ENCODE measurements at regions not wholly inside any gene's neighbourhood (a gene's known extent, or its start where the extent isn't known, plus 50 kb on each side); places are given as distances from the start of the nearest gene placed in this dataset.

DNA sequence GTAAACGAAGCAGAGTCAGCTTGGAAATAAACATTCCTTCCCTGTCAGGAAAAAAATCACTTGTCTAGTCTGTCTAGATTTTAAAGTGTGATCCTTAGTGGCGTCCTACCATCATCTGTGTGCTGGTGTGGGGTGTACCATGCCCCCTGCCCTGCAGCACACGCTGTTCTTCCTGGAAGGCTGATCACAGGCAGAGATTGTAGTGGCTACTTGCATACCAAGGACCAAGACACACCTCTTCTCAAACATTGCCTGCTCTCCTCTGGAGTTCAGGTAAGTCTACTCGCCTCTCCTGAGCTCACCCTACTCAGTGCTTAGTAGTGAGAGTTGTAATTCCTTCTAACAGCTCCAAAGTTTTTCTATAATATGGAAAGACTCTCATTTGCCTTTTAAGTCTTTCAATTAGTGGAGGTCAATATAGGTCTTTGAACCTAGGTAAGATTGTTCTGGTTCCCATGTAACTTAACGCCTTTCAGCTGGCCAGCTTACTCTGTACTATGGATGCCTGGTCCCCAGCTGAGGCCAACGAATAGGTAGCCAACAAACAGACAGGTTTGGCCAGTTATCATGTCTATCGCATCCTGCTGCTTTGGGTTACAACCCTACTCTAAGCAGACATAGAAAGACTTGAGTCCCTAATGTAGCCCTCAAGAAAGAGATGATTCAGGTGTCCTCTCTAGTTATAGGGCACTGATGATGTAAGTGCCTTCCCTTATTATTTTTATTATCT is 55.4 kb downstream of the XCL1 start:
- TF ChIP-seq, protein P1, sequence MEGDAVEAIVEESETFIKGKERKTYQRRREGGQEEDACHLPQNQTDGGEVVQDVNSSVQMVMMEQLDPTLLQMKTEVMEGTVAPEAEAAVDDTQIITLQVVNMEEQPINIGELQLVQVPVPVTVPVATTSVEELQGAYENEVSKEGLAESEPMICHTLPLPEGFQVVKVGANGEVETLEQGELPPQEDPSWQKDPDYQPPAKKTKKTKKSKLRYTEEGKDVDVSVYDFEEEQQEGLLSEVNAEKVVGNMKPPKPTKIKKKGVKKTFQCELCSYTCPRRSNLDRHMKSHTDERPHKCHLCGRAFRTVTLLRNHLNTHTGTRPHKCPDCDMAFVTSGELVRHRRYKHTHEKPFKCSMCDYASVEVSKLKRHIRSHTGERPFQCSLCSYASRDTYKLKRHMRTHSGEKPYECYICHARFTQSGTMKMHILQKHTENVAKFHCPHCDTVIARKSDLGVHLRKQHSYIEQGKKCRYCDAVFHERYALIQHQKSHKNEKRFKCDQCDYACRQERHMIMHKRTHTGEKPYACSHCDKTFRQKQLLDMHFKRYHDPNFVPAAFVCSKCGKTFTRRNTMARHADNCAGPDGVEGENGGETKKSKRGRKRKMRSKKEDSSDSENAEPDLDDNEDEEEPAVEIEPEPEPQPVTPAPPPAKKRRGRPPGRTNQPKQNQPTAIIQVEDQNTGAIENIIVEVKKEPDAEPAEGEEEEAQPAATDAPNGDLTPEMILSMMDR (IDR thresholded peaks at IDR 0.05; ENCODE audit: extremely low read depth, missing control alignments): no peak
- no peak for DNase-seq (ENCODE audit: low spot score)

- DNase-seq (ENCODE audit: low spot score): no peak
- TF ChIP-seq, protein P1 (IDR thresholded peaks at IDR 0.05; ENCODE audit: extremely low read depth, missing control alignments): no peak
Measured at GRCh38 chr1:168634951-168635532, 58.6 kb downstream of the XCL1 start.

DNA sequence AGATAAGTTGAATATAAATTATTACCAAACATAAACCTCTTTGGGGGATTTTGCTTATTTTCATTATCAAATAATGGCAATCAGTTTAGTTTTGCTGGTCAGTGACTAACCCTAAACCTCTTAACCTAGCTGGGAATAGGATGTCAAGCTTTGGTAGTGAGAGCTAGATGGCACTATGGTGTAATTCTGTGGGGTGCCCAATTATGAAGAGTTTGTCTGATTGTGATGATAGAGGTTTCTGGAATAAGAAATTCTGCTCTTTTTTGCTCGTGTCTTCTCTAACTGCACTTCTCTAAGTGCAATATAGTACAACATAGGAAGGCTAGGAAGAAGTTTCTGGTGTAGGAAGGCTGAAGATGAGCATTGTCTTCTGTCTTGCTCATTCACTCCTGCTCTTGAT is 59.8 kb downstream of the XCL1 start:
- peak; percentile 4 for DNase-seq (ENCODE audit: low spot score)
- TF ChIP-seq, protein P1 (IDR thresholded peaks at IDR 0.05; ENCODE audit: extremely low read depth, missing control alignments): no peak

GRCh38 chr1:168636642-168637111 is 60.3 kb downstream of the XCL1 start:
- DNase-seq (ENCODE audit: low spot score): no peak
- TF ChIP-seq, protein P1 (IDR thresholded peaks at IDR 0.05; ENCODE audit: extremely low read depth, missing control alignments): no peak

DNA sequence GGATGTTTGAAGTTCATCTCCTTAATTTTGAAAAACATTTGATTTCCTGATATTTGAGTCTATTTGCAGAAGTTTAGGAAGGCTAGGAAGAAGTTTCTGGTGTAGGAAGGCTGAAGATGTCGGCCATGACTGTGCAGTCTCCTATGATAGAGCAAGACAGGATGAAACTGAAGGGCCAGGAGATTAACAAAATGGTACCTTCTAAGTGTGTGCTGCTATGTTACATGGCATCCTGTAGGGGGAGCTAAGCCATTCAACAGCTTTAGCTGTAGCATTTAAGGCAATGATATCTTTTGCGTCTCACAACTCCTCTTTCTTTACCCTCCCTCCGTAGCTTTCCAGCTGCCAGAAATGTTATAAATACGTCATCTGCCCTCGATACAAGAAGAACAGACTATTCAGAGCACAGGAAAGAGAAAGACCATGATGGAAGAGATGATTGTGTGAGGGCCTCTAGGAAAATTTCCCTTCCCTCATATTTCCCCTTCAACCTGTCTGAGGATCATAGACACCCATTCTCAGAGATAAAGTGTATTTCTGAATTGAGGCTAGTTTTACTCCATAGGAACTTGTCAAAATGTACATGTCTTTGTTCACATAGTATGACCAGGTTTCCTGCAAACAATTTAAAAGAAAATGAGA is 61.1 kb downstream of the XCL1 start:
- TF ChIP-seq, protein P1 (IDR thresholded peaks at IDR 0.05; ENCODE audit: extremely low read depth, missing control alignments): peak; percentile 49
- peak; percentile 40 for DNase-seq (ENCODE audit: low spot score)

- no peak for DNase-seq (ENCODE audit: low spot score)
- TF ChIP-seq, protein P1 (IDR thresholded peaks at IDR 0.05; ENCODE audit: extremely low read depth, missing control alignments): no peak
Measured at GRCh38 chr1:168638884-168639283, 62.5 kb downstream of the XCL1 start.

DNA sequence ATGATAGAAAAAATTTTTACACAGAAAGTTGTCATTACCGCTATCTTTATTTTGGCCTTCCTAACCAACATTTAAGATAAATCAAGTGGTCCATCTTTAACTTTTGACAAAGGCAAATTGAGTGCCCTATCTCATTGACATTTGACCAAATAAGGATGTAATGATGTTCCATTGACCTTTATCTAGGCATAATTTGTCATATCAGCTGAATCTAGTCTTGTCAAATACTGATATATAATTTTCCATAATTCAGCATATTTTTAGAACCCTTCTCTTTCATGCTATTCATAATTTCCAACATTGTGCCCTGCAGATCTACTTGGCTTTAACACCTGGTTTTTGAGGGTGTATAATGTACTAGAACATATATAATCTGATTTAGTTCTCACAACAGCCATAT is 63.8 kb downstream of the XCL1 start:
- DNase-seq (ENCODE audit: low spot score): no peak
- TF ChIP-seq, protein P1 (IDR thresholded peaks at IDR 0.05; ENCODE audit: extremely low read depth, missing control alignments): no peak
